ENCODE measurements at regions not wholly inside any gene's neighbourhood (a gene's known extent, or its start where the extent isn't known, plus 50 kb on each side); places are given as distances from the start of the nearest gene placed in this dataset.

DNA sequence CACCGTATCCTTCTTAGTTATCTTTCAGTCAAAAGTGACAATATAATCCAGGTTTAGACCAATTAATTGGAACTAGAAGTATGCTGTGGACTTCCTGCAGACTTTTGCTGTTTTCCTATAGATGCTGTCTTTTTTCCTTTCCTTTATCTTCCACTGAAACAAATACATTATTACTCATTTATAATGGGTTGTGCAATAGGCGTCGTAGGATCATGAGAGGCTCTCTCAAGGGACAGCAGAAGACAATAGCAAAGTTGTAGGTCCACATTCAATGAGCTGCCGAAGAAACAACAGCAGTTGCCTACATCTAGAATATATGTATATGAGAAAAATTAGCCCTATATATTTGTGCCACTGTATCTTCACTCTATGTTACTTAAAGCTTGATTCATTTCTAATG, 371.6 kb downstream of the AMY1C start:
- Histone ChIP-seq H2AFZ (ENCODE audit: low read length) (no peak overlapping the region), H3K79me2 (ENCODE audit: insufficient read depth, low read length) (no peaks in the 10 kb centered on the region), H3K9me3 (ENCODE audit: low read length) (no peaks in the 10 kb centered on the region), H3K4me3 (replicated peaks in 1 of 3; ENCODE audit: insufficient read depth in 1 of 3, low read depth in 2 of 3, low read length in 3 of 3) (no peak overlapping the region), H3K27ac (ENCODE audit: extremely low read length, insufficient read depth, low read length) (no peak overlapping the region), H3K27me3 (ENCODE audit: control insufficient read depth in 1 of 2, insufficient read depth in 2 of 2, low read length in 2 of 2) (no peaks in the 10 kb centered on the region), H3K4me1 (ENCODE audit: insufficient read depth, low read length) (no peaks in the 10 kb centered on the region), H3K4me2 (ENCODE audit: low read depth, low read length) (no peak overlapping the region), H3K36me3 (replicated peaks in 1 of 2; ENCODE audit: control insufficient read depth in 1 of 2, insufficient read depth in 2 of 2, low read length in 2 of 2) (no peaks in the 10 kb centered on the region), H4K20me1 (ENCODE audit: insufficient read depth, low read length) (no peaks in the 10 kb centered on the region), H3K9ac (ENCODE audit: insufficient read depth, low read depth, low read length) (no peak overlapping the region)
- CTCF ChIA-PET (ENCODE audit: low intra/inter-chr PET ratio, low total read pairs): no interaction called here
- BruUV-seq (replicated peaks): no TSS peak
- DNase-seq (ENCODE audit: low spot score): no peak
- TF ChIP-seq NFE2L1 (CRISPR knock-in tag; IDR thresholded peaks at IDR 0.05; ENCODE audit: borderline replicate concordance): no peak
- TF ChIP-seq CEBPB (IDR thresholded peaks at IDR 0.05; ENCODE audit: borderline replicate concordance, low read depth, low read length): peak; percentile 45; the same call in 1 of the 2 replicates
- intact Hi-C loops (cut with micrococcal nuclease; ENCODE audit: unreplicated experiment): no loop called here
- ATAC-seq: no peak
- no peak for FAIRE-seq
- POLR2A ChIA-PET: no interaction called here
- WGBS (ENCODE audit: low lambda C conversion rate): 5% methylated on average over 4 of the region's 4 CpGs
- in situ Hi-C loops (cut with HindIII; ENCODE audit: extremely low pct_ligation_motif_present, low pct_unique_long_range_greater_than_20kb): no loop called here

GRCh38 chr1:104125266-104125665, 375.6 kb downstream of the AMY1C start:
- no peak for ATAC-seq

GRCh38 chr1:104125970-104126369, 376.3 kb downstream of the AMY1C start:
- in situ Hi-C loops (cut with HindIII; ENCODE audit: extremely low pct_ligation_motif_present, low pct_unique_long_range_greater_than_20kb): no loop called here
- no peak for TF ChIP-seq ZNF232 (CRISPR knock-in tag; IDR thresholded peaks at IDR 0.05; ENCODE audit: borderline replicate concordance)
- TF ChIP-seq HNRNPLL (IDR thresholded peaks at IDR 0.05; ENCODE audit: low read depth, low read length, poor library complexity, severe bottlenecking): no peak
- no peak for TF ChIP-seq ZNF335 (CRISPR knock-in tag; IDR thresholded peaks at IDR 0.05)
- no peak for TF ChIP-seq ZNF546 (CRISPR knock-in tag; conservative IDR thresholded peaks at IDR 0.05)
- TF ChIP-seq ZNF549 (CRISPR knock-in tag; IDR thresholded peaks at IDR 0.05): no peak
- TF ChIP-seq AFF4 (CRISPR knock-in tag; IDR thresholded peaks at IDR 0.05): no peak
- no peak for TF ChIP-seq ZNF274 (CRISPR knock-in tag; IDR thresholded peaks at IDR 0.05)

More at GRCh38 chr1:104125266-104125665, 375.6 kb downstream of the AMY1C start:
- H3K9me3 ChIP-seq (ENCODE audit: low read length): no peaks in the 10 kb centered on the region
- WGBS (ENCODE audit: low lambda C conversion rate): 0% methylated on average over 1 of the region's 1 CpG
- intact Hi-C loops (cut with micrococcal nuclease; ENCODE audit: unreplicated experiment) (no loop called here), in situ Hi-C loops (cut with HindIII; ENCODE audit: extremely low pct_ligation_motif_present, low pct_unique_long_range_greater_than_20kb) (no loop called here)
- no peak overlapping the region for H3K9ac ChIP-seq (ENCODE audit: insufficient read depth, low read depth, low read length)
- POLR2A ChIA-PET: no interaction called here
- H3K4me1 ChIP-seq (ENCODE audit: insufficient read depth, low read length): no peaks in the 10 kb centered on the region
- no peak for FAIRE-seq
- H3K27me3 ChIP-seq (ENCODE audit: control insufficient read depth in 1 of 2, insufficient read depth in 2 of 2, low read length in 2 of 2): no peaks in the 10 kb centered on the region
- no peak overlapping the region for H2AFZ ChIP-seq (ENCODE audit: low read length)
- no peaks in the 10 kb centered on the region for H3K36me3 ChIP-seq (replicated peaks in 1 of 2; ENCODE audit: control insufficient read depth in 1 of 2, insufficient read depth in 2 of 2, low read length in 2 of 2)
- H3K79me2 ChIP-seq (ENCODE audit: insufficient read depth, low read length): no peaks in the 10 kb centered on the region
- no peak for DNase-seq (ENCODE audit: low spot score)
- H3K27ac ChIP-seq (ENCODE audit: extremely low read length, insufficient read depth, low read length): no peak overlapping the region
- CTCF ChIA-PET (ENCODE audit: low intra/inter-chr PET ratio, low total read pairs): no interaction called here
- BruUV-seq (replicated peaks): no TSS peak
- no peak overlapping the region for H3K4me3 ChIP-seq (replicated peaks in 1 of 3; ENCODE audit: insufficient read depth in 1 of 3, low read depth in 2 of 3, low read length in 3 of 3)
- no peak overlapping the region for H3K4me2 ChIP-seq (ENCODE audit: low read depth, low read length)
- H4K20me1 ChIP-seq (ENCODE audit: insufficient read depth, low read length): no peaks in the 10 kb centered on the region
- no peak for TF ChIP-seq TBL1XR1 (IDR thresholded peaks at IDR 0.05; ENCODE audit: borderline replicate concordance, low read length, partially characterized antibody)

More at GRCh38 chr1:104125970-104126369, 376.3 kb downstream of the AMY1C start:
- intact Hi-C loops (cut with micrococcal nuclease; ENCODE audit: unreplicated experiment): no loop called here
- Histone ChIP-seq H4K20me1 (ENCODE audit: insufficient read depth, low read length) (no peaks in the 10 kb centered on the region), H3K4me2 (ENCODE audit: low read depth, low read length) (no peak overlapping the region), H3K9ac (ENCODE audit: insufficient read depth, low read depth, low read length) (no peak overlapping the region), H3K4me3 (replicated peaks in 1 of 3; ENCODE audit: insufficient read depth in 1 of 3, low read depth in 2 of 3, low read length in 3 of 3) (no peak overlapping the region), H3K79me2 (ENCODE audit: insufficient read depth, low read length) (no peaks in the 10 kb centered on the region), H3K9me3 (ENCODE audit: low read length) (no peaks in the 10 kb centered on the region), H3K27me3 (ENCODE audit: control insufficient read depth in 1 of 2, insufficient read depth in 2 of 2, low read length in 2 of 2) (no peaks in the 10 kb centered on the region), H2AFZ (ENCODE audit: low read length) (no peak overlapping the region), H3K27ac (ENCODE audit: extremely low read length, insufficient read depth, low read length) (no peak overlapping the region), H3K36me3 (replicated peaks in 1 of 2; ENCODE audit: control insufficient read depth in 1 of 2, insufficient read depth in 2 of 2, low read length in 2 of 2) (no peaks in the 10 kb centered on the region), H3K4me1 (ENCODE audit: insufficient read depth, low read length) (no peaks in the 10 kb centered on the region)
- WGBS (ENCODE audit: low lambda C conversion rate): 0% methylated on average over 3 of the region's 5 CpGs
- DNase-seq (ENCODE audit: low spot score) (no peak), ATAC-seq (no peak), FAIRE-seq (no peak)
- BruUV-seq (replicated peaks): no TSS peak
- ChIA-PET POLR2A (no interaction called here), CTCF (ENCODE audit: low intra/inter-chr PET ratio, low total read pairs) (no interaction called here)
